Fibroblast of peridontal ligament (primary cell): ENCODE measurements at regions not wholly inside any gene's neighbourhood (a gene's known extent, or its start where the extent isn't known, plus 50 kb on each side); places are given as distances from the start of the nearest gene placed in this dataset.
"Not testable (repeated sequence)": the region's sequence is repeated elsewhere in the genome, so short reads cannot be mapped to it uniquely, and the experiment has no call there.

Experiments used
- DNase-seq: peaks from one replicate; pipeline ENCODE4 v3.0.0-alpha.2; 2010; ENCODE audit errors: extremely low read depth

- no peak for DNase-seq
Observed at GRCh38 chr13:50484472-50485113, 358.9 kb downstream of the DLEU7 start.

GRCh38 chr13:50485979-50486935 lies 357.2 kb downstream of the DLEU7 start:
- peak; percentile 87 for DNase-seq

- DNase-seq = no peak
Observed at GRCh38 chr13:50493683-50494082, 349.8 kb downstream of the DLEU7 start.

GRCh38 chr13:50494138-50494537 lies 349.4 kb downstream of the DLEU7 start:
- no peak for DNase-seq

GRCh38 chr13:50503212-50503611 lies 340.3 kb downstream of the DLEU7 start:
- DNase-seq = not testable (repeated sequence)

- no peak for DNase-seq
Observed at GRCh38 chr13:50509167-50509566, 334.3 kb downstream of the DLEU7 start.

GRCh38 chr13:50509771-50510441 lies 333.6 kb downstream of the DLEU7 start:
- DNase-seq = no peak

GRCh38 chr13:50510885-50511545 lies 332.5 kb downstream of the DLEU7 start:
- not testable (repeated sequence) for DNase-seq

GRCh38 chr13:50511877-50512341 lies 331.6 kb downstream of the DLEU7 start:
- no peak for DNase-seq

GRCh38 chr13:50512474-50513299 lies 330.8 kb downstream of the DLEU7 start:
- peak; percentile 71 for DNase-seq

- no peak for DNase-seq
Observed at GRCh38 chr13:50513300-50513877, 330.1 kb downstream of the DLEU7 start.

GRCh38 chr13:50514249-50514648 lies 329.2 kb downstream of the DLEU7 start:
- DNase-seq = no peak

GRCh38 chr13:50518131-50518530 lies 325.4 kb downstream of the DLEU7 start:
- no peak for DNase-seq

- DNase-seq = peak; percentile 77
Observed at GRCh38 chr13:50518781-50519201, 324.7 kb downstream of the DLEU7 start.

- DNase-seq = no peak
Observed at GRCh38 chr13:50519866-50520265, 323.6 kb downstream of the DLEU7 start.

- no peak for DNase-seq
Observed at GRCh38 chr13:50521006-50521830, 322.3 kb downstream of the DLEU7 start.

GRCh38 chr13:50521831-50522149 lies 321.7 kb downstream of the DLEU7 start:
- DNase-seq = peak; percentile 62

GRCh38 chr13:50522506-50522905 lies 321.0 kb downstream of the DLEU7 start:
- no peak for DNase-seq

- no peak for DNase-seq
Observed at GRCh38 chr13:50523307-50523706, 320.2 kb downstream of the DLEU7 start.

GRCh38 chr13:50524560-50524959 lies 318.9 kb downstream of the DLEU7 start:
- no peak for DNase-seq
